HG03354 (cell line): ENCODE measurements at regions not wholly inside any gene's neighbourhood (a gene's known extent, or its start where the extent isn't known, plus 50 kb on each side); places are given as distances from the start of the nearest gene placed in this dataset.

Source experiments
- ATAC-seq: cut with Tn5 transposase; IDR thresholded peaks from one replicate; pipeline ENCODE4 v1.9.1; 2021; ENCODE audit warnings: mild to moderate bottlenecking; ENCODE audit not compliant: unreplicated experiment, poor library complexity, severe bottlenecking

DNA sequence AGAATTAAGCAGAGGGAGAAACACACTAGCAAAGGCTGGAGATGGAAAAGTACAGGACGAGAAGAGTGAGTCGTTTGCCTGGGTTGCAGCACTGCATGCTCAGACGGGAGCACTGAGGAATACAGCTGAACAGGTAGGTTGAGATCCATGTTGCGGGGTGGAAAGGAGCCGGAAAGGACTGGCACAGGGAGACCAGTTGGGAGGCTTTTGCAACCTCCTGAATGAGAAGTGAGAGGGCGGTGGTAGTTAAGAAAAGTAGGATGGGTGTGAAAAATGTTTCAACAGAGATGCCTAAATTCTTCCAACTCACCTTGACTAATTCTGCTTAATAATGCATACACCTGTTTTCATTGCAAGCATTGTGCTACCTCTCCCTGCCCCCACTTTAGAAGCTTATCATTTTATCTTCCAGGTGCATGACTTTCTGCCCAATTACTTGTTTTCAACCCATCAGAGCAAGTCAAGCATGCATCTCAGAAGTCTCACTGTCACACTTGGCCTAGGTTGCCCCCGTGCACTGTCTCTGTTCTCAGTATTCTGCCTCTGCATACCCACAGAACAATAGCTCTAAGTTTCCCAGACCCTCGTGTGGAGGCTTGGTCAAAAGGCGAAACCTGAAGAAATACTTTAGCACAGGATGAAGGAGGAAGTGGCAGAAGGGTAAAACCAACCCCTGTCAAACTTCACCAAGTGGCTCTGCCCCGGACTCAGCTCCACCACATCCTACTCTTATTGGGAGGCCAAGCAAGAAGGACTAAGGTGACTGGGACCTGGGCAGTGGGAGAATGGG, 199.3 kb upstream of the BCL6 start:
- ATAC-seq = no peak

DNA sequence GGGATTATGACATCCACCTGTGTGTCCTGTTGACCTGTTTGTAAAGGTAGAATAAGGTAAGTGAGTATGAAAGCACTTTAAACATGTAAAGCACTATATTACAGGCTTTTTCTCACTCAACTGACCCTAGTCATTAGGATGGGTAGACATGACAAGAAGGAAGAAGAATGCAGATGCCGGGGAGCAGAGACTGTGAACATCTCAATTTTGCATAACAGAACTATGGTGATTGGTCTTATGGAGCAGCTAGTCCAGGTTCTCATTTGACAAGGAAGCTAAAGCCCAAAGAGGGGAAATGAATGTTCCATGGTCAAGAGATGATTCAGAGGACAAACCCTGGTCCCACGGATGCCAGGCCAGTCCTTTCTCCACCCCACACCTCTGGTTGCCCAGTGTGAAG, 200.1 kb upstream of the BCL6 start:
- no peak for ATAC-seq

DNA sequence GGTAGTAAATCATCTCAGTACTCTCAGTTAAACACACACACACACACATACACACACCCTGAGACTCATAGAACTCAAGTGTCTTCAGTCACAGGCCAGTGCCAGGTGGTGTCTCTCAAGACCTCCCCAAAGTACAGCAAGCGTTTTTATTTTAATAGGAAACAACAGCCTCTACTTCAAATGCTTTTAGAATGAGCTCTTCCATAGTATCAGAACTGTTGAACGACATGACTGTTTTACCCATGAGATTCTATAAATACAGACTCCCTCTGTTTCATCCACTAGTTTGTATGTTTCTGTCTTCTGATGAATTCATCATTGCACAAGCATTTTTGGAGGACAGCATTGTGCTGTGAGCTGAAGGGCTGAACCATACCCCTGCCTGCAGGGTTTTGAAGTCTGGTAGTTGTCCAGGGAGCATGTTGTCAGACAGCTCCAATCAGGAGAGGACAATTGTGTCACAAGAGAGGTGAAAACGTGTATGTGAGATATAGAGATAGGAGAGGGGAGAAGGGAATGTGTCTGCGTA, 201.0 kb upstream of the BCL6 start:
- no peak for ATAC-seq

DNA sequence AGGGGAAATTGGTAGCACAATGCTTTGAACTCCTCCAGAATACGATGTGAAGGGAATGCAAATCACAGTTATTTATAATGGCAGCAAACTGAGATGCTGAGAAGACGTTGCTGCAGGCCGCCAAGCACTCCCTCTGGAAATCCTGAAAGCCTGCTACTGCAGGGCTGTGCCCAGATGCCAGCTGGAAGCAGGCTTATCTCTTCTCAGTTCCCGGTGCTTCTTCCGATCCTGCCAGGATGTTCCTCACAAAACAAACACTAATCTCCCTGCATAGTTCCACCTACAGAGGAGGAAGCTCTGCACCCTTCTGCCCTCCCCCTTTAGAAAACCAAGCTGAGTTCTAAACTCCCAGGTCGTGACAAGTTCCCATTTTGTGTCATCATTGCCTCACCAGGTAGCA, 201.7 kb upstream of the BCL6 start:
- ATAC-seq = no peak

DNA sequence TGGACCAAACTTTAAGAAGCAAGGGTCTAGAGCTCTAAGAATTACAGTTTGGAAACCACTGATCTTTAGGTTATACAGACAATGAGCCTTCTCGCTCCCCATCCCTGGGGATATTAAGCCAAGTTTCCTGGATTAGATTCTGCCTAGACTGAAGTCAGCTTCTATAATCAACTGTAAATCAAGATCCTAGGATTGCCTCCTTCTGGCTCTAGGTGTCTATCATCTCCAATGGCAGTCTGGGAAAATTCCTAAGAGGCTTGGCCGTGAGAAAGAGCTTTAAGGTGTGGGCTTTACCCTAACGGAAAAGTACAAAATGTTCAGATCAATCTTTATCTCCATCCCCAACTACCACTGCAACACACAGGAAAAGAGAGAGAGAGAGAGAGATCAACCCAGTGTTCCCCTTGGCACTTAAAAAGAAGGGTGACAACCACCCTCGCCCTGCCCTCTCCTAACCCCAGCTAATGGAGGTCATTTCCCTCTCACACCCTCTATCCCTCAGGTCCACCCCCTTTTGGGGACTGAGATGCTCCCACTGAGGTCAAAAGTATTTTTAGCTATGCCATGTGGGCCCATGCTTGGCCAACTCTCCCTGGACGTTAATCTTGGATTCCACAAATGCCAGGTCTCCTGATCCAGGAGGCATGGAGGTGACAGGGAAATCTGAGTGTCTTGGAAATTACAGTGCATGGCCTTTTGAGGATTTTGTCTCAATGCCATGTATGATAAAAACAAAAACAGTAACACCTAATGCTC, 202.8 kb upstream of the BCL6 start:
- ATAC-seq = no peak

DNA sequence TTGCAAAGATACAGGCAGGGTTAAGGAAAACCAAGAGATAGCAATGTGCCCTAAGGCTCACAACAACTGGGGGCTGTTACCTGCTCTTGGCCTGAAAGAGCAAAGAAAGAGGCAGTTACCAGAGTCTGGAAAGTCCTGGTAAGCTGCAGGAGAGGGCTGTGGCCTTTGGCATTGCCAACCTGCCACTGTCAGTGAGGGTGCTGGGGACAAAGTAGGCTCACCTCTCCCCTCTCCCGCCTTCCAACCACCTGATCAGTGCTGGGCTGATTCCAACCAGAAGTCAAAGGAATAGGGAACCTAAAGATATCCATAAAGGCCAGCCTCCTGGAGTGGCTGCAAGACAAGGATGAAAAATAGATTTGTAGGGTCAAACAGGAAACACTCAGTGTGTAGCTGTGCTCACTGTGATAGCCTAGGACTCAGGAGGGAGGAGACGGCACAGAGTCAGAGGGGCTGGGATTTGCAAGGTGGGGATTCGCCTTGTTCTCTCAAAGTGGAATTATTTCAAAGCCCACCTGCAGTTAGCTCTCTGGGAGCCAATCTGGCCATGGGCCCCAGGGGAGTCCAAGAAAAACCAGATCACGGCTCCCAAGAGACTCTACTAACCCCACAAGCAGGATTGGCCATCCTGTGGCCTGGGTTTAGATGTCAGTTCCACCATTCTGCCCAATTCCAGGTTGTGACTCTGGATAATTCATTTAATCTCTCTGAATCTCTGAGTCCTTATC, 204.0 kb upstream of the BCL6 start:
- no peak for ATAC-seq

DNA sequence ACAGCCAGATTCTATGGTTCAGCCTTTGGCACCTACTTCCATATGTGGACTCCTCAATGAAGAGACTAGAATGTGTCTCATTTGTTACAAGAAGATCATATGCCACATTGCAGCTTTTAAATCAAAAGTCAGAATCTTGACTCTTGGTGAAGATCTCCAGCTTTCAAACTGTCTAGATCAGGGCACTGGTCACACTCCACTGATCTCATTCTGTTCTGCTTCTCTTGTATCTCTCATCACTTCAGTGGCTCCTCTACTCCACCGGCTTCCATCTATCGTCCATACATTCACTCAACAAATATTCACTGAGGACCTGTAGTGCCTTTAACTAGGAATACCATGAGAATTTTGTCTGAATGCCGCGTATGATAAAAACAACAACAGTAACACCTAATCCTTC, 203.3 kb upstream of the LPP start:
- no peak for ATAC-seq

DNA sequence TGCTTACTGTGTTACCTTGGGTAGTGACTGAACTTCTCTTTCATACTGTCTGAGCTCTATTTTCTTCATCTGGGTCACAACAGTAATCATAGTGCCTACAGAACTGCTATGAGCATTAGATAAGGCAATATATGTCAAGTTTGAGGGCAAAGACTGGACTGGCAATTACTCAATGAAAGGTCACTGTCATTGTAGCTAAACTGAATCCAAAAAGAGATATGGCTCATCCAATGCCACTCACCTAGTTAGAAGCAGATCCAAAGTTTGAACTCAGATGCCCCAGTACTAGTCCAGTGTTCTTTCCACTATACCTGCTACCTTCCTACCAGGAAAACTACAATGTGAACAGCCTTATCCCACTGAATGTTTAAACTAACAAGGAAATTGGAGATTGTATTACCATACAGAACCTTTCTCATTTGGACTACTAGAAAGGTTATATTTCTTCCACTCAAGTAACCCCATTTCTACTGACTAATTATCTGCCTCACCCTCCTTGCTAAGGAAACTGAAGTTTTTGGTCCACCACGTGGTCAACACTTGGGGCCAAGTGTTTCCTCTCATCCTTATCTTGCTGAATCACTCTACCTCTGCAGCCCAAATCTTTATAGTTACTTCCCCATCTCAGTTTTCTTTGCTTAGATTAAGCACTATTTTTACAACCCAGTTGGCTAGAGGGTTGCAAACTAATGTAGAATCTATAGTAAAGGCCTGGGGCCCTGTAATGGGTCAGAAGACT, 202.3 kb upstream of the LPP start:
- no peak for ATAC-seq

DNA sequence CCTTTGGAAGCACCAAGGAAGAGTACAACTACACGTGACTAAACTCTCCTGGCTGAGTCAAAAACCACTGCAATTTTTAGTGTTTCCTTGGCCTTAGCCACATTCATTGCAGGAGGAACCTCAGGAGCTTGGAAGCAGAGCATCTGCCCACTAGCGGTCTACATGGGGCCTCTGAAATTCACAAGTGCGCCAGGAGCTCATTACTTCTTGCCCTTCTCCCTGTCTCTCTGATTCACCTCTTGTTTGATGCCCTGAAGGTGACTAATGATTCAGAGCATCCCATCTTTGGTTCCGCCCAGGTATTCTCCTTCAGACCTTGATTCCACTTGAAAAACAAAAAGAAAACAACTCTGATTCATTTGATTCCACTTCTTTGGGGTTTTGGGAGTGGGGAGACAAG, 201.1 kb upstream of the LPP start:
- ATAC-seq = no peak

DNA sequence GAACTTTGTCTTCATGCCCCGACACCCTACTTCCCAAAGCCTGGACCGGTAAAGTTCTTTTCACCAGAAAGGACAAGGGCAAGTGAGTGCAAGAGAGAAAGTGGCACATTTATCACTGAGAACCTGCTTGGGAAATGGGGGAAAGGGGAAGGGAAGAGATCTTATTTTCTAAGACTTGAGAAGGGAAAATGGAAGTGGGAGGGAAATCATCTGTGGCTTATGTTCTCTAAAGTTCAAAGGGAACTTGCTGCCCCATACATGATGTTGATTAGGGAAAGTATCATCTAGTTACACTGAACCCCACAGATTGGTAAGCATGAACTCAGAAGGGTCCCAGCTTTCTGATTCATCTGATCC, 199.5 kb upstream of the LPP start:
- ATAC-seq = no peak

DNA sequence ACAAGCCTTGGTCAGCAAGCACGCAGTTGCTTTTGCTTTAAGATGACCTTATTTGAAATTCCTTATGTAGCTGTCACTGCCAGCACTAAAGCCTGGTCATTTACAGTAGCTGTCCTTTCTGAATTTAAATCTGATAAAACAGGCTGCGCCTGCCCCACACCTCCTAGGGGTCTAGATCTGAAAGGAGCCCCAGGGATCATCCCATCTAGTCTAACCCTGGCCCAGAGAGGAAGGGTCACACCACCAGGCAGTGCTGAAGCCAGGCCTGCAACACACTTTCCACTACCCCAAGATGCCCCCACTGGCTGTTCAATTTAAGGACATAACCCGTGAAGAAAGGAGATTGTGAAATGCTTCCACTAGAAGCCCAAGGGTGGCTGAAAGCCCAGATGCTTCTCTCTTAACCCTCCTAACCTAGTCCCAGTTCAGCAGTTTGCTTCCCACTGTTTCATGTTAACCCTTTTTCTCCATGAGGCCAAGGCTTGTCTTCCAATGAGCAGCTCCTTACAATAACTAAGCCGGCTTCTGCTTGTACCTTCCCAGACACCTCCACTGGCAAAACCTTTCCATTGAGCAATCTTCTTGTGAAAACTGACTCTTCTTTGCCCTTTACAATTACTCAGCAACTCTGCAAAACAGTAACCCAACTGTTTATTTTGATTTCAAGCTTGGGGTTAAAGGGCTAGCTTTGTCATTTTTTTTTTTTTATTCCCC, 198.9 kb upstream of the LPP start:
- ATAC-seq = no peak

DNA sequence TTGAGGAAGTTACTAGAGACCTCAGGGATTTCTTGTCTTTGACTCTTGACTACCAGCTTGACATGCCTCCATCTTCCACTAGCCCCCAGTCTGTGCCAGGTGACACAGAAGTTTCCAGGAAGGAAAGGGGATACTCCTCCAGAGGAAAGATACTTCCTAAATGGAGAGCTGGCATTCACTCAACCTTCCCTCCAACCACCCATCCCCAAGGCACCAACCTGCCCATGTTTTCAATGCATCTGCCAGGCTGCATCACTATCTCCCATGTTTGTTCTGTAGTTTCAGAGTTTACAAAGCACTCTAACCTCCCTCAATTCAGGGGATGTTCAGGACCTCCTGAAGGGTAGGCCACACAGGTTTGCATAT, 198.4 kb upstream of the LPP start:
- ATAC-seq = no peak

DNA sequence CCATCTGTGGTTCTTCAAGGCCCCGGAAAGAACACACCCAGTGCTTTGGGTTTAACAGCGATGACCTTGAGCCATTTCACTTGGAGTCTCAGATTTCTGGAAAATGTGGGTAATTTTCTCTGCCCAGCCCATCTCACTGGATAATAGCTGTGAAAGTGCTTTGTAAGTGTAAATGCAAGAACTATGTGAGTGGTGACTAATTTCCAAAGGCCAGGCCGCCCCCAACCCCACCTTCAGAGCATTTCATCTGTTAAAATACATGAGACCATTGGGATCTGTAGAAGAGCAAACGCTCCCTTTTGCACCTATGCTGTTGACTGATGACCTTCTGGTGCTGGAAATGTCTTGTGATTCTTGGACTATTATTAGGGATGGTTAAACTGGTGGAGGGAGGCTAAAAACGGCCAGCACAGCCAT, 196.8 kb upstream of the LPP start:
- ATAC-seq = no peak

DNA sequence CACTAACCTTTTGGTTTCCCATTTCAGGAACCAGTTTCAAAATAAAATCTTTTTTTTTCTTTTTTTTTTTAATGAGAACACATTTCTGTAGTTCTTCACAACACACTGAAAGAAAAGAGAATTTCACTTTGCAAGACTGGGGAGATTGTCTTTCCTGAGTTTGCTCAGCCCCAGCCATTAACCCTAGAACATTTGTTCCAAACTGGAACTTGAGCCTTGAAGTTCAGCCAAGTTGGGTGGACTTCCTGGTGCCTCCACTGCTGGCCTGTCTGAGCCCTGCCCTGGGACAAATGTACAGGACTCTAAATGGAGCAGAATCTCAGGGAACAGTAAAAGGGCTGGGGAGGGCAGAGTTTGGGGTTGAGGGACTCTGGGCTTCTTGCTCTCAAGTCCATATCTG, 196.4 kb upstream of the LPP start:
- ATAC-seq = no peak

DNA sequence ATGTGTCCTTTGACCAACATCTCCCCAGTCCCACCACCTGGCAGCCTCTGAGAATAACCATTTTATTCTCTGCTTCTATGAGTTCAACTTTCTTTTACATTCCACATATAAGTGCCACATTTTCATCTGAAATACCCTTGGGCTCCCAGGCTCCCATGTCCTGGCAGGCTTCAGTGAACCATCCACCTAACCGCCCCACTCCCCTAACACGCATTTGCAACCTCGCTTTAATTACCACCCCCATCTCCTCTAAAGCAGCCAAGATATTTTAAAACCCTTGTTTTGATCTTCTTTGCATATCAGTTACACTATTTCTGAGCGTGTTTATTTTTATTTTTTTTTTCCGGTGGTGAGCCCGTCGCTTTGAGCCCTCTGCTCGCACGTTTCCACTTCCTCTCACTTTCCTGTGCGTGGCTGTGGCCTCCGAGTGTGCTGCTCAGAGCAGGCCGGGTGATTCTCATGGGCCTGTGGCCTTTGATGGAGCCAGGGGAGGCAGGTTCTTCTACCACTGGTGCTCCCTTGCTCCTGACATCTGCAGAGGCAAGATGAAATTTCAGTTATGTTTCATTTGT, 195.4 kb upstream of the LPP start:
- no peak for ATAC-seq

DNA sequence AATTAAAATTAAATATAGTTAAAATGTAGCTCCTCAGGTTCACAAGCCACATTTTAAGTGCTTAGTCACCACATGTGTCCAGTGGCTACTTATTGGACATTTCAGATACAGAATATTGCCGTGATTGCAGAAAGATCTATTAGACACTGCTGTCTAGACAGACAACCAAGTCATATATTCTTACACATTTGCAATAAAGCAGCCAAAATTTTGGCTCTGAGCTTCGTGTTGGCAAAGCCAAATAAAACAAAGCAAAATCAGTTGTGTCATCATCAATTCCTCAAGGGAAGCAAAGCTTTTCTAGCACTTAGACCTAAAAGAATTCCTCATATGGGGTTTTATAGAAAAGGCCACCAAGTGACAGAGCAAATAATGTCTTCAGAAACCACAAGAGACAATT, 193.1 kb upstream of the LPP start:
- no peak for ATAC-seq

DNA sequence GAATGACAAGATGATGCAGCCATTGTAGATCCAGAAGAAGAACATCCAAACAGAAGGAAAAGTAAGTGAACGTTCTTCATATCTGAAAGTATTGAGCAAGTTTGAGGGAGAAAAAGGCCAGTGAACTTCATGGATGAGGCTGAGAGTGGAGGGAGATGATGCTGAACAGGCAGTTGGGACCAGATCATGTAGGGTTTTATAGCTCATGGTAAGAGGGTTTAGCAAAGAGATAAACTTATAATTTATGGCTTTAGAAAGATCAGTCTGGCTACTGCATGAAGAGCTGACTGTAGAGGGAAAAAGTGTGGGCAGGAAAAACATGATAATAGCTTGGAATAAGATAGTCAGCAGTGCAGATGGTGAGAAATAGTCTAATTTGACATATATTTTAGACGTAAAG, 192.6 kb upstream of the LPP start:
- no peak for ATAC-seq

DNA sequence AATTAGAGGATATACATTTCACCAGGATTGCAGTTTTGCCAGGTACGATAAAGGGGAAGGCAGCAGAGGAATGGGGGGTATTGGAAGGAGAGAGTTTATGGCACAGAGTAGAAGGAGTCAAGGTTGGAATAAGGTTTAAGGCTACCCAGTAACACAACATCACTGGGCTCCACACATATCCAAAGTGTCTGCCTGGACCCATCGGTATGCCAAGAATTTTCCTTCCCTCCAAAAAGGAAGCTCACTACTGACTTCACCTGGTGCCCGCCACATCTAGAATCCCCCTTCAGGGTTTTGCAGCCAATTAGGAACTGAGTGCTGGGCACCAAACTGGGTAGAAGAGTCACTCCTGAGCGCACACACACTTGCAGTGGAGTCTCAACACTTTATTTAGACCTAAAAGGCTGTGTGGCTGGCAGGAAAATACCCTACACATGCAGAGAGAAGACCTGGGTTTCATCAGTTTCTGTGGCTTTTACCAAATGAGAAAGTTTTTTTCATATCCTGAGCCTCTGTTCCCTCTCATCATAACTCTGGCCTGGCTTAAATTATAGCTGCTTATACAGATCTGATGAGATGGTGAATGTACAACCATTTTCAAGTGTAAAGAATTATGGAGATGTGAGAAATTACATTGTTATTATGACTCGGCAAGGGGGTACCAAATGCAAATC, 190.8 kb upstream of the LPP start:
- no peak for ATAC-seq
